CD4-positive, alpha-beta T cell treated with Interleukin-6 at 100 ng/mL for 8 hours (primary cell): ENCODE measurements at regions not wholly inside any gene's neighbourhood (a gene's known extent, or its start where the extent isn't known, plus 50 kb on each side); places are given as distances from the start of the nearest gene placed in this dataset.
"Not testable (repeated sequence)": the region's sequence is repeated elsewhere in the genome, so short reads cannot be mapped to it uniquely, and the experiment has no call there.

Experiments
- DNase-seq: peaks from one replicate; pipeline ENCODE4 v3.0.0-alpha.2; 2020; ENCODE audit warnings: mixed read lengths, low spot score

DNA sequence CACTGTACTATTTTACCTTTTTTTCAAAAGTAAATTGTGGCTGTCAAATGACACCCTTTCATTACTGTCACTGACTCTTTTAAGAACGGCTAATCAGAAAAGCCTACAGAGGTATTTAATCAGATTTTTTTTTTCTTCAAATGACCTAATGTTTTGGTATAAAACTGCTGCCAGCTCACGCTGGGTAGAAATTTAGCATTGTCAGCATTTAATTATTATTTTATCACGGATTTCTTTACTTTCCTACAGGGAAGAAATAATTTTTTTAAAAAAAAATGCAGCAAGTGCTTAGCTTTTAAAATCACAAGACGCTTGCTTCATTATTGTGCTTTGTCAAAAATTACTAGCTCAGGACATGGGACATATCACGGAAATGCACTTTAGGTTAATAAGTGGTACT, 149.1 kb upstream of the FOXN3 start:
- no peak for DNase-seq

GRCh38 chr14:89565607-89566006, 148.6 kb upstream of the FOXN3 start:
- no peak for DNase-seq

GRCh38 chr14:89564989-89565388, 148.0 kb upstream of the FOXN3 start:
- DNase-seq, result no peak

GRCh38 chr14:89564286-89564957, 147.4 kb upstream of the FOXN3 start:
- DNase-seq, result no peak

DNA sequence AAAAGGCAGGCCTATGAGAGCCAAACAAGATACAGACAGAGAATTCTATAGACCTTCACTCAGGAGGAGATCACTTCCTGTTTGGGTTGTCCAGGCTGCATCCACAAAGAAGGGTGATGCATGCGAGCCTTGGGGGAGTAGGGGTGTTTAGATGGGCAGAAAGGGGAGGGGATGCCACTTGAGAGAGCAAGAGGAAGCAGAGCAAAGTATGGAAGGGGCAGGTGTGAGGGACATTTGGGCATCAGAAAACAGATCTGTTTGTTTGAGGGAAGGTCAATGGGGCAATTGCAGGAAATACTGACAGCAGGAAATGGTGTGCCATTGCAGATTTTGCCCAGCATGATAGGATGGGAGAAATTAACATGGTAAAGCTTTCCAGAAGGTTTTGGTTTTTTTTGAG, 146.4 kb upstream of the FOXN3 start:
- no peak for DNase-seq

DNA sequence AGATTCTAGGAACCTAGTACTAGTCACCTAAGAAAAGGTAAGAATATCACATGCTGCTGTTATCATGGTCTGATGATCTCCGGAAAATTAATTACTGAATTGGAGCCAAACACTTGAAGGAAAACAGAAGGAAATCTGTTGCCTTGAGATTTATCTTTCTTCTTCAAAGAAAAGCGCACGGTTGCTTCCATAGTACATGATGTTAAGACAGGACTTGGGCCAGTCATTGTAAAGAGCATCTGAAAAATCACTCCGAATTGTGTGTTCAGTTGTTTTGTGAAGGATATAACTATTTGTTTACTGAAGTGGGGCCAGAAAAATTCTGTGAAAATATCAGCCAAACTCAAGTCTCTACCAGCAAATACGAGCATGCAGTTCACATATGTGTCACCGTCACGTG, 134.9 kb upstream of the FOXN3 start:
- DNase-seq, result no peak

DNA sequence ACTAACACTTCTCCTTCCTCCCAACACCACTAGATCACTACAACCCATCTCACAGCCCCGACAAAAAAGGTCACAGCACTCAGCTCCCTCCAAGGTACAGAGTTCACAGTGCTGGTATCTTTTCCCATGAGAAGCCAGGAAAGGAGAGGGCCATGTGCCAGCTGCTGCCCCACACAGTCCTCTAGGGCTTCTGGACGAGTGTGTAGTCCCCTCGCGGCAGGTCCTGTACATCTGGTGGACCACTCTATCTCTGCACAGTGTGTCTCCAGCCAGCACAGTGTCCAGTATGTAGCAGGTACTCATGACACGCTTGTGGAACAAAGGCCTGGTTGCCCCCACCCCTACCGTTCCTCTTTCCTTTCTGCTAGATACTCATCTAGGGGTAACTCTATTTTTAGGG, 134.4 kb upstream of the FOXN3 start:
- no peak for DNase-seq

- no peak for DNase-seq
Measured at GRCh38 chr14:89550821-89551220, 133.8 kb upstream of the FOXN3 start.

DNA sequence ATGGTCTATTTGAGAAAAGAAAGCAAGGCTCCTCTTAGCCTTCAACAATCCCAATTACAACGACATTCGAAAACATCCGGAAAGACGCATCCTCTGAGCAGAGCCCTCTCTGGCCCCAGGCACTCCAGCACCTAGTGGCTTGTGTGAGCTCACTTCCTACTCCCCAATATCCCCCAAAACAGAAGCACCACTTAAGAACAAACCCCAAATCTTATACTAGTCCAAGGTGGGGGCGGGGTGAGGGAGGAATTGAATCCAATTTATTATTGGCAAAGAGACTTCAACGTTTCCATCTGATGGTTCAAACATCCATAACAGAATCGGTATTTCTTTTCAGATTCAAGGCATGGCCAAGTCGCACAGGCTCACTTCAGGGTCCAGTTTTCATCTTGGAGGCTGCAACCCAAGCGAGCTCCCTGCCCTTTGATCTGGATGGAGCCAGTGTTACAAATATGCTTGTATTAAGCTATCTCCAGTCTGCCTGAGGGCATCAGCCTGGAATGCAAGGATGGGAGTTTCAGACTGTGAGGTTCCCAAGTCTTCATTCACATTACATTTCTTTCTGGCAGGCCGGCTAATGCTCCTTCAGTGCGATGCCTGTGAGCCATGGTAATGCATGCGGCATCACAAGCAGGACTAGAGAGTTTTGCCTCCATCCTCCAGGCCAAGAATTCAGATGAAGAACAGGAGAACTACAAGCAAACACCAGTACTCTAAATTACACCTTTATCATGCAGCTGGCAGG, 132.5 kb upstream of the FOXN3 start:
- no peak for DNase-seq

DNA sequence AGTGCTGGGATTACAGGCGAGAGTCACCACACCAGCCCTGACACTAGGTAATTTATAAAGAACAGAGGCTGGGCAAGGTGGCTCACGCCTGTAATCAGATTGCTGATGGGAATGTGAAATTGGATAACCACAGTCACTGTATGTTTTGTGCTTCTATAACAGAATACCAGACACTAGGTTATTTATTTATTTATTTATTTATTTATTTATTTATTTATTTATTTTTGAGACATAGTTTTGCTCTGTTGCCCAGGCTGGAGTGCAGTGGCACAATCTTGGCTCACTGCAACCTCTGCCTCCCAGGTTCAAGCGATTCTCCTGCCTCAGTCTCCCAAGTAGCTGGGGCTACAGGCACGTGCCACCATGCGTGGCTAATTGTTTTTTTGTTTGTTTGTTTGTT, 130.0 kb upstream of the FOXN3 start:
- not testable (repeated sequence) for DNase-seq

DNA sequence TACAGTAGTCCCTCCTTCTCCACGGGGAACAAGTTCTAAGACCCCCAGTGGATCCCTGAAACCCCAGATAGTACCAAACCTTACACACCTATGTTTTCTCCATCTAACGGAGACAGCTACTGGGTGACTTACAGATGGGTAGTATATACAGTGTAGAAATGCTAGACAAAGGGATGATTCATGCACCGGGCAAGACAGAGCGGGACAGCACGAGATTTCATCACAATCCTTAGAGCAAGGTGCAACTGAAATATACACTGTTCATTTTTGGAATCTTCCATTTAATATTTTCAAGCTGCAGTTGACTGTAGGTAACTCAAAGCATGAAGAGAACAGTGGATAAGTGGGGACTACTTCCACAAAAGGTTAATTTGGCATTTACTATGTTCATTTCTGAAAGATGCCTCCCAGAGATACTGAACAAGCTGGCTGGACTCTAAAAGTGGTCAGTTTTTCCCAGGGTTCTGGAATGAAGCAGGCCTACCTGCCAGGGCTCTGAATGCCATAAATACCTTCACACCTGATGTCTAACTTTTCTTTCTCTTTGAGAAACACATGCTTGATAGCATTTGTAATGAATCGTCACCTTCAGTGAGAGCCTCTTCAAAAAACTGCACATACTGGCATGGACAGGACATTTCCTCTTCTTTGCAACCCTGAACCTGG, 127.7 kb upstream of the FOXN3 start:
- no peak for DNase-seq

DNA sequence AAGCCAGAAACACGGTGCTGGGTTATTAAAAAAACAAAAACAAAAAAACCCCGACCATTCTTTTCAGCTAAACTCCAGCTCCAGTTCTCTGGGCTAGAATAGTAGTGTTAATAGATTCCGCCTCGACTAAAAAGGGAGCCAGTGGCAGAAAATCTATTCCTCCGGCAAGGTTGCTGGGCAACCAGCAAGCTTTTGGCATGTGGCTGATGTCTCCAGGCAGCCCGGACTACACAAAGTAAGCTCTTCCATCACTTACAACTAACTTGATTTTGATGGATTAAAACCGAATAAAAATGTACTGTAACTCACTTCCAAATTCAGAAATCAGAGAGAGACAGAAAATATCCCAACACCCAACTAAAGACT, 126.4 kb upstream of the FOXN3 start:
- no peak for DNase-seq

DNA sequence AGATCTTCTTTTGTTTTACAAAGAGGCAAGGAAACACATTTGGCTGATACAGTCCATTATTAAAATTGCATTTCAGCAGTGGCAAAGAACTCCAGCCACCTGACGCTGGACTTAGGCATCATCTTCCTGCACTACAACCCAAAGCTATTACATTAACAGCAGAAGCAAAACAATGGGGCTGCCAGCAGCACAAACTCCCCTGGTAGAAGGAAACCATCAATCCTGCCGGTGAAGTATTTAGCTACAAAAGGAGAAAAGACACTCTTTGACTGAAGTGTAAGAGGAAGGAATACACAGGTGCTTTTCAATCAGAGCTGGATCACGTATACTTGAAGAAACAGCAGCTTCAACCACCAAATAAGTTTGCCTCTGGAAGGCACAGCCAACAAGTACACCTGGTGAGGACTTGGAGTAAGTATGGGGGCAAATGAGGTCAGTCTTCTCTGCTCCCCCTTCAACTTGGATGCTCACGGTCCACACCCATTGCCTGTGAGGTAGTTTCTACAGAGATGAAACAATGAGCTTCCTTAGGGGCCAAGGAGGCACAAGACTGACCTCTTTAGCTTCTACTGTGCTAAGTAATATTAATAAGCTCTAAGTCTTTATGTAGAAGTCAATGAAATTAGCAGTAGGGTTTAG, 125.9 kb upstream of the FOXN3 start:
- no peak for DNase-seq

DNA sequence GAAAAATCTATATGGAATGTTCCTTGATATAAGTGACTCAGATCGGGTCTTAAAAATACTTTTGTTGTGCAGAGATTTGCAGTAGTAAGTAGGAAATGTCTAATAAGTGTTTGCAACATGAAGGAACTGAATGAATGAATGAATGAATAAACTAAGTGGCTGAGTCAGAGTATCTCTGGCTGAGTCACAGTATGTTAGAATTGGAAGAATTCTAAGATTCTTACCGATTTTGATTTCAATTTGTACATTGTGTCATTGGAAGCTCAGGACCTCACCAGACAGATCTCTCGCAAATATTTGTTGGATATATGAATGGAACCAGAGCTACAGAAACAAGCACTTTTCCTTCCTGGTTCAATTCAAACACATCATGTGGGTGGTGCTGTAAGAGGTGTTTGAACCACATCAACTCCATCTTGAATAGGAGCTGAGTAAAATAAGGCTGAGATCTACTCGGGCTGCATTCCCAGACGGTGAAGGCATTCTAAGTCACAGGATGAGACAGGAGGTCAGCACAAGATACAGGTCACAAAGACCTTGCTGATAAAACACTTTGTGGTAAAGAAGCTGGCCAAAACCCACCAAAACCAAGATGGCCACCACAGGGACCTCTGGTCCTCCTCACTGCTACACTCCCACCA, 123.9 kb upstream of the FOXN3 start:
- DNase-seq, result no peak

GRCh38 chr14:89540009-89540829, 123.2 kb upstream of the FOXN3 start:
- DNase-seq, result no peak

DNA sequence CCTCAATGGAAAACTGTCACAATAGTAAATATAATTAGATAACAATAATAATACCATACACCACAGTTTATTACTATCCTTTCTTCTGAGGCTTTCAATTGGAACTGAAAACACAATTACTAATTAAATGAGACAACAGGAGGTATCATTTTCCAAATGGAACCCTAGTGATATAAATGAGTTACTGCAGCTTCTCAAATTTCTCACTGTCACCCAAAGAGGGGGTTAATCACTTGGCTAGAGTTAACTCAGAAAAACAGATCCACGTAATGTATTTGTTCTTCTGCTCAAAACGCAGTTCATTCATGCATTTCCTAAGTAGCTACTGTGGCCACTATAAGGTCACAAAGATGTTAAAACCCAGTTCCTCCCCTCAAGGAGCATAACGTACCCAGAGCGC, 120.9 kb upstream of the FOXN3 start:
- DNase-seq, result no peak

DNA sequence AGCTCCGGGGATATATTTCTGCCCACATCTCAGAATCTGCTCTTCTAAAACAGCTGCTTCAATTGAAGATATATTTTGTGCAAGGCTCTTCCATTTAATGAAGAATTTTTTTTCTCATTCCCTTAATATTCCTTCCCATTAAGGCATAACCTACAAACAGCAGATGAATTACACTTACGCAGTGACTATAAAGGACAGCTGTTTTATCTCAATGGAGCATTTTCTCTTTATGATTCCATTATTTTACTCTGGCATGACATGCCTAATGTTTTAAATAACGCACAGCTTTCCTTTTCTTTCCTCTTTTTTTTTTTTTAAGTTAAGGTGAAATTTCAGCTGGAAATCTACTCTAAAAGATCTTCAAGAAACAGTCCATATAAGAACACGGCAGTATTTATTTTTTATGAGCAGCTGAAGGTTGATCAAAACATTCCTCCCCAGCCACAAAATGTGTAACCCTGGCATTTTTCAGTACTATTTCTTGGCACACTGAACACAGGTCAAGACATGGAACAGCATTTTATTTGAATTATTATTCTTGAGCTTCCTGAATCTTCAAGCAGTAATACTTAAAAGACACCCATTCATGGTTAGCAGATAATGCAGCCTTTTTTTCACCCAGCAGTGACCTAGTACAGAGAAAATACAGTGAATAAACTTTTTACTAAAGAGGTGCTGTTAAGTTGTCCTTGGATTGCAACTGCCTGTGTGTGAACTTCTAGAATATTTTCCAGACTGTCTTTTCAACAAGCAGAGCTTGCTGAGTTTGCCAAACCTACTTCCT, 118.1 kb upstream of the FOXN3 start:
- DNase-seq, result no peak

GRCh38 chr14:89533766-89534165, 116.7 kb upstream of the FOXN3 start:
- no peak for DNase-seq

DNA sequence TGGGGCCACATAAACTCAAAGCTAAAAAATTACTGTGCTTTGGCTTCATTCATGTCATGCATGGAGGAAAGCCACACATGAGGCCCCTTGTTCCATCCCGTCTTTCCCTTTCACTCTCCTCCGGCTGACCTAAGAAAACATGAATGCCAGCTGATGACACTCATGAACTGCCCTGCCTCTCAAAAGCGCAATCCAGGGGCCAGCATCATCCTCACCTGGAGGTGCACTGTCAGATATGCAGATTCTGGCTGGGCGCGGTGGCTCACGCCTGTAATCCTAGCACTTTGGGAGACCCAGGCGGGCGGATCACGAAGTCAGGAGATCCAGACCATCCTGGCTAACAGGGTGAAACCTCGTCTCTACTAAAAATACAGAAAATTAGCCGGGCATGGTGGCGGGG, 116.1 kb upstream of the FOXN3 start:
- DNase-seq, result no peak

DNA sequence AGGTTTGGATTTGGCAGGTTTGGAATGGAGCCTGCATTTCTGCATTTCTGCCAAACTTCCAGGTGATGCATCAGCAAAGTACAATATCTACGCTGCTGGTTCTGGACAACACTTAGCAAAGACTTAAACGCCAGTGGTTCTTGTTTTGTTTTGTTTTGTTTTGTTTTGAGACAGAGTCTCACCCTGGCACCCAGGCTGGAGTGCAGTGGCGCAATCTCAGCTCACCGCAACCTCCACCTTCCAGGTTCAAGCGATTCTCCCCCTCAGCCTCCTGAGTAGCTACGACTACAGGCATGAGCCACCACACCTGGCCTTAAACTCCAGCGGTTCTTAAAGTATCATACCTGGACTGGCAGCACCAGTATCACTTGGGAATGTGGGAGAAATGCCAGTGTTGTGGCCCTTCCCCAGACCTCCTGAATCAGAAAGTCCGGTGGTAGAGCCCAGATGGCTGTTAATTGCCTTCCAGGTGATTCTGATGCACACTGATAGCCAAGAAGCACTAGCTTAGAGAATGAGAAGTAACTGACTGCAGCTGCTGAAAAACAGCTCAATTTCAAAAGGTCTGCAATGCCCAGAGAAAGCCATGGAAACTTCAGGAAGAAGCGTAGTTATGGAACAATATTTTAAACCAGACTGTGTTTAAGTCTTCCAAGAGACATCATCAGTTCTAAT, 114.8 kb upstream of the FOXN3 start:
- no peak for DNase-seq
